8988T (cell line): ENCODE measurements at regions not wholly inside any gene's neighbourhood (a gene's known extent, or its start where the extent isn't known, plus 50 kb on each side); places are given as distances from the start of the nearest gene placed in this dataset.

Experiments
- DNase-seq: peaks from one replicate; pipeline ENCODE4 v3.0.0; 2011

- DNase-seq = no peak
Observed at GRCh38 chr6:104614394-104614793, 245.3 kb downstream of the HACE1 start.

GRCh38 chr6:104613416-104614001, 246.2 kb downstream of the HACE1 start:
- DNase-seq = no peak

DNA sequence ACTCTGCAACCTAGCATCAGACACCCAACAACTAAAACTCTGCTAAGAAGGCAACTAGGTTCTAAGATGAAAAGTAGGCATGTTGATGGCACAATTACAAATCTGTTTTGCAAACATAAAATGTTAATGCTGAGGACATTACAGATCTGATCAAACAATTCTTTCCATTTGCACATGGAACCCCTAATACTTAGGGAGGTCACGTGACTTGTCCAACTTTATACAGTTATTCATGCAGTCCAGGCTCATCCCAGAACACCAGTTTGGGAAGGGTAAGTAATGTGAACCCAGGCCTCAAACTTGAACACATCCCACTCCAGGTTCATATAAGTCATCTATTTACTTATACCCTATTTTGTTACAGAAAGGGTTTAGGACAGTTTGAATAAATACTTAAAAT, 247.2 kb downstream of the HACE1 start:
- DNase-seq = no peak

DNA sequence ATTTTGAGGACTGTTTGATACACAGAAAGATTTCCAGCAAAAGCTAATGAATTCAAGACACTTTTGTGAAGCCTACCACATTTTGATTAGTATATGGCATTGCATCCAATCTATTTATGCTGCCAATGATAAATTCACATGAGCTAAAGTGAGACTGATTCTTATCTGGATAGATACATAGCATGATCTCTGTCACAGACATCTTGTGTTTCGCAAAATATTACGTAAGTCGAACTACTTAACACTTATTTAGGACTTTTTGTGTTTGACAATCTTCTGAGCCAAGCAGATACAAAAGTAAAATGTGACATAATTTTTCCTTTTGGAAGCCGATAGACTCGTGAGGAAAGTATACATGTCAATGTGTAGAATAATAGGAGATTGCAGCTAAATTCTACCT, 251.6 kb downstream of the HACE1 start:
- DNase-seq = no peak

DNA sequence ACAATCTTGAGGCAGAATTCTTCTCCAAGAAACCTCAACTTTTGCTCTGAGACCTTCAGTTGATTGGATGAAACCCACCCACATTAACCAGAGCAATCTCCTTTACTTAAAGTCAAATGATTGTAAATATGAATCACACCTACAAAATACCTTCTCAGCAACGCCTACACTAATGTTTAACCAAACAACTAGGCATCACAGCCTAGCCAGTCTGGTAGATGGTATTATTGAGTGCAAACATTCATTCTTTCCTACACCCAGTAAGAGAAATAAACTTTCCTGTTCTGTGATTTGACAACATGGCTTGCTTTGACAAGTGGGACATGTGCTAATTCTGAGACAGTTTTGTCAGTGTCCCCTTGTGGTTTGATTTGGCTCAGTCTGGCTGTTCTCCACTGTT, 252.2 kb downstream of the HACE1 start:
- no peak for DNase-seq

DNA sequence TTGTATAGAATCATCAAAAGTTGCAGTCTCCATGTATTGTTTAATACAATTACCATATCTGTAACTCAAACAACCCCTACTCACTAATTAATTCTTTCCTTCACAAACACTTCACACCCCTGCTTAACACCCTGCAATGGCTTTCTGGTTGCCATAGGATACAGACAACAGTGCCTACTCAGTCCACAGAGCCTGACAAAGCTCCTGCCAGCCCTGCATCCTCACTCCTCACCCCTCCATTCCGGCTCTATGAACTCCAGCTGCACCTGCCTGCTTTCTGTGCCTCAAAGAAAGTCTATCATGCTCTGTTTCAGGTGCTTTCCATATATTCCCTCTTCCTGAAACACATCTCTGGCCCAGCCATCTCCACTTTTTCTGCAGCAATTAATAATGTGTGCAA, 253.4 kb downstream of the HACE1 start:
- no peak for DNase-seq

- no peak for DNase-seq
Observed at GRCh38 chr6:104604685-104605084, 255.0 kb downstream of the HACE1 start.

GRCh38 chr6:104603108-104603745, 256.5 kb downstream of the HACE1 start:
- DNase-seq = no peak

DNA sequence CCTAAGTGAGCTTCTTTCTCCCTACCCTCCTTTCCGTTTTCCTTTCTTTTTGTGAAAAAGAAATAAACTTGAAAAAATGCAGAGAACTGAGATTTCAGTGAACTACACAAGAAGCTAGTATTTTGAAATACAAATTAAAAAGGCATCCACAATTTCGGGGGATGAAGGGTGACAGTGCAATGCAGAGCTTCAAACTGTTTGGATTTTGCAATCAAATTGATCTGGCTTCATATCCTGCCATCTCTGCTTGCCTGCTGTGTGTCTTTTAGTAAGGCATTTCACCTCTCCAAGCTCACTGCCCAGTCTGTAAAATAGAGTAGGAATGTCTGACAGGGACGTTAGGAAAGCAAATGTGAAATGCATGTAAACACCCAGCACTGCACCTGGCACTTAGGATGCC, 258.0 kb downstream of the HACE1 start:
- no peak for DNase-seq

- no peak for DNase-seq
Observed at GRCh38 chr6:104601131-104601651, 258.5 kb downstream of the HACE1 start.

- DNase-seq = no peak
Observed at GRCh38 chr6:104600639-104600931, 259.1 kb downstream of the HACE1 start.

DNA sequence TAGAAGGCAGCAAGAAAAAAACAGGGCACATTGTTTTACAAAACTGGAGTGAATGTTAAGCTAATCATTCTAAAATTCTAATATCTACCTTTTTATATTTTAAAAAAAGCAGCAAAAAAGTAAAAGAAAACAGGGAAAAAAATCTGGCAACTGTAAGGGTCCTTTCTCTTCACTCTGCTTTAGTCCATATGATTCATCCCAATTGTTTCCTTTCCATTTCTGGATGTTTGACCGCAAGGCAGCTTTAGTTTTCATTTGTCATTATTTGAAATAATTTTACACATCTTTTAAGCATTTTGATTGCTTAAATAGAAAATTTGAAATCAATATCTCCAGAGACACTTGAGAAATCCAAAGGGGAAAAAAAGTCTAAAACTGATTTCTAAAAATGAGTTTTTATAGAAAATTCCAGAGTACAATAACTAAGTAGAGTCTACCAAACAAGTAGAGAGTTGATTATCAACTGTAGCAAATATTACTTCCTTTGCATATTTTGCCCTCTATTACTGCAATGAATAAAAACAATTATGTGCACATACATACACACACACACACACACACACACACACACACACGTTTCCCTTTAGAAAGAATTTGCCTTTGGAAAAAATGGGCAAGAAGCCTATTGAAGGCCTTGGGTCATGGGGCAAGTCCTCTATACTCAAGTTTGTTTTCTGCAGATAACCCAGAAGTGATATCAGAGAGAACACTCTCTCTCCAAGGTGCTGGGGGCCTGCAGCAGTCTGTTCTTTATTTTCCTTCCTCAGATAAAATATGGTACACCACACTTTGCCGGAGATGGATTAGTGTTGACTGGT, 259.7 kb downstream of the HACE1 start:
- DNase-seq = no peak

DNA sequence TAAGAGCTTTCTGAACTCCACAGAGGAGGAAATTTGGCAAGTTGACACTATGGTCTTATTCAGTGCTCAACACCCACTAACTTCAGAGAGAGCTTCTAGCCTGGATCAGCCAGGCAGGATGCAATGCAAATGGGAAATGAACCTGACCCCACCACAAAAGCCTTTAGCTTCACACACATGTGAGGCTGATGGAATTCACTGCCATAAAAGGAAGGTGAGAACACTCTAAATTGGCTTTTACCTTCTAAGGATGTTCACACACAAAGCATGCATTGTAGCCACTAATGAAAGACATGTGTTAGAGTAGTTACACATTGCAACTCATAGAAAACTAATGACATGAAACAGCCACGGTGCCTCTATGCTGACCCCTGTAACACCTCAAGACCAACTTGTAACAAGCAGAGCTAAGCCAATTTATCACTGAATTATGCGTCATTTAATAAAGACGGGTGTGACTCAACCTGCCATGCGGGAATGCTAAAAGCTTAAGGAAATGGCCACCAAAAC, 262.1 kb downstream of the HACE1 start:
- DNase-seq = no peak

DNA sequence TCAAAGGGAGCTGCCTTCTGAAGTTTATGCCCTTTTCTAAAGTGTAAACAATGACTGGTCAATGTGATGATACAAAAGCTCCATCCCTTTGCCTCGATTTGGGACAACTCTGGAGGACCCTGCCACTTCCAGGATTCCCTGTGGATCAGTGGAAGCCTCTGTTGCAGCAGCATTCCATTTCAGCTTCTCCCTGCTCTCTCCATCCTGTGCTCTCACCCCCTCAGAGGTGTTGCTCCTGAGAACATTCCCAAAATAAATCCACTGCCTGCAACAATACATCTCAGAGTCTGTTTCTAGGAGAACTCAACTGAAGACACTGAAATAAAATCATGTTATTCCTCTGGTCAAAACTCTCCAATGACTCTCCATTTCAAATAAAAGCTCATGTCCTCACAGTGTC, 263.6 kb downstream of the HACE1 start:
- DNase-seq = no peak

DNA sequence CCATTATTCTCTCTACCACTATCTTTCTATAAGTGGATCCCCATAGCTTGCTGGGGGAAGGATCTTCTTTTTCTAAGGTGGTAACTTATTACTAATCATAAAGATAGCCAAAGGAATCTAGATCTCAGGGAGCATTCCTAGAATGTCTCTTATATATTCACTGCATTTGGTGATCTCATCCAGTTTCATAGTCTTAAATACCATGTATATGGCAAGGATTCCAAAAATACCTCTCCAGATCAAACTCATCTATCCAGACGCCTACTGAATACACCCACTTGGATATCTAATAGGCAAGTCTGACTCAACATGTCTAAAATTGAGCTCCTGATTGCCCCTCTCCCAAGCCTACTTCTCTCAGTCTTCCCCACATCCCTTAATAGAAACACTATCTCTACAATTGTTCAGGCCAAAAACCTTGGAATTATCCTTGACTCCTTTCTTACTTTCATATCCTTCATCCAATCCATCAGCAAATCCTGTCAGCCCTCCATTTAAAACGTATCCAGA, 264.4 kb downstream of the HACE1 start:
- DNase-seq = no peak

- DNase-seq = no peak
Observed at GRCh38 chr6:104591573-104592334, 268.0 kb downstream of the HACE1 start.

GRCh38 chr6:104589940-104590339, 269.8 kb downstream of the HACE1 start:
- DNase-seq = no peak

DNA sequence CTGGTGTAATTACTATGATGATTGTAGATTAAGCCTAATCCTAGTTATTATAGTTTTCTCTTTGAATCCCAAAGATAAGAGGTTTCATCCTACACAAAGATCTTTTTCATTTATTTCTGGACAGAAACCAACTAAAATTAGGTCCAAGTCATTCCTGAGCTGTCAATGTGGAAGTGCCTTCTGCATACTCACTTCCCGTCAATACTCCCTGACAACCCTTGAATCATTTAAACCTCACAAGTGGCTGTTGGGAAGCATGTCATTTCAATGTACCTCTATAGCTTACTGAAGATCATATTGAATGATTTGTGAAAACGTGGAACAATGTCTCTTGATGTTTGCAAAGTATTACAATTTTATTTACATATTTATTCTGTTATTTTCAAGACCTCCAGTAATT, 274.1 kb downstream of the HACE1 start:
- DNase-seq = no peak

DNA sequence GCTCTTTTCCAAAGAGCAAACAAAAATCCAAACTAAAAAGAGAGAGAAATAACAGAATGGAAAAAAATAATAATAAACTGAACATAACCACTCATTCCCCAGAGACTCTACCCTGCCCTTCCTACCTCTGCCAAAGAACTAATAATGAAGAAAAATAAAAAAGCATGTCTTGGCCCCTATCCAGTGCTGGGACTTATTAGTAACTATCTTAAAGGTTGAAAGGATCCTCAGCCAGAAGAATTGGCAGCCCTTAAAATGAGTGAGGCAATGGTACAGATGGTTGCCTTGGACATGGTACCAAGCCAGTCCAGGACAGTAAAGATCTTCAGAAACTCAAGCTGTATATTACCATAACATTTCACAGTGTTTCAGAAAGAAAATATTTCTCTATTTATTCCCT, 279.3 kb downstream of the HACE1 start:
- no peak for DNase-seq

DNA sequence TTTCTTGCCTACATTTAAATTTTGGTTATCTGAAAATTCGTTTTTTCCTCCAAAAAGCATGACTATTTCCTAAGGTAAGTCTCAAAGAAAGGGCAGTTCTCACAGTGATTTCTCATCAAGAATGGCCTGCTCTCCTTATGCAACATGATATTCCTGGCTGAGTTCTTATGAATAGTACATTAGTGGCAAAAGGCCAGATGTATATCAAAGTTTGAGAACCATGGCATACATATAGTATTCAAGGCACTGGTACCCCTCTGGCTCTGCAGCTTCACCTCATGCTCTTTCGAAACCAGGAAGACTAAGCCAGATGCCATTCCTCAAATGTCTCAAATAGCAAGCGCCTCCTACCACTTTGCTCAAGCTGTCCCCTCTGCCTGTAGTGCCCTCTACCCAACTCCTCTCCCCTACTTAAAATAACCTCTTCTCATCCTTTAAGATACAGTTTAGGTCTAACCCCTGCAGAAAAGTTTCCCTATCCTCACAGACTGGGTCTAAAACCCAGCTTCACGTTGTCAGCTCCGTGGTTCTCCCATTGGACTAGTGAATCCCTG, 280.3 kb downstream of the HACE1 start:
- no peak for DNase-seq

GRCh38 chr6:104575536-104575935, 284.2 kb downstream of the HACE1 start:
- DNase-seq = no peak

GRCh38 chr6:104574135-104574750, 285.5 kb downstream of the HACE1 start:
- no peak for DNase-seq
